ENCODE measurements at regions not wholly inside any gene's neighbourhood (a gene's known extent, or its start where the extent isn't known, plus 50 kb on each side); places are given as distances from the start of the nearest gene placed in this dataset.

DNA sequence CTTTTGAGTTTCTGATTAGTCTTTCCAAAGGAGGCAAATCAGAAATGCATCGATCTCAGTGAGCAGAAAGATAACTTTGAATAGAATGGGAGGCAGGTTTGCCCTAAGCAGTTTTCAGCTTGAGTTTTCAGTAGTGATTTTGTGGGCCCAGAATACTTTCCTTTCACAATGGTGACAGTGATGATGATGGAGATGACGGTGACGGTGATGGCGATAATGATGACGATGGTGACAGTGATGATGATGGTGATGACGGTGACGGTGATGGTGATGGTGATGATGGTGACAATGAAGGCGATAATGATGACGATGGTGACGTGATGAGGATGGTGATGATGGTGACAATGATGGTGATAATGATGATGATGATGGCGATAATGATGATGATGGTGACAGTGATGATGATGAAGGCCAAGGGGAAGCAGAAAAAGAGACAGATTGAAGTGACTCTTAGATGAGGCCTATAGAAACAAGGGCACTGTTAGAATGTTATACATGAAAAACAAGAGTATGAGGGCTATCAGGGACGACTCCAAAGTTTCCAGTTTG is 153.4 kb upstream of the B3GAT1 start:
- no peak for TF ChIP-seq SP1 (IDR thresholded peaks at IDR 0.05; ENCODE audit: low read depth)
- no peak for TF ChIP-seq POLR2A (IDR thresholded peaks at IDR 0.05; ENCODE audit: borderline replicate concordance, extremely low read depth, insufficient read depth, insufficient read length)
- no peak for TF ChIP-seq EZH2 (IDR thresholded peaks at IDR 0.05)
- TF ChIP-seq, protein P1, sequence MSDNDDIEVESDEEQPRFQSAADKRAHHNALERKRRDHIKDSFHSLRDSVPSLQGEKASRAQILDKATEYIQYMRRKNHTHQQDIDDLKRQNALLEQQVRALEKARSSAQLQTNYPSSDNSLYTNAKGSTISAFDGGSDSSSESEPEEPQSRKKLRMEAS (IDR thresholded peaks at IDR 0.05), result no peak
- TF ChIP-seq, protein P2, sequence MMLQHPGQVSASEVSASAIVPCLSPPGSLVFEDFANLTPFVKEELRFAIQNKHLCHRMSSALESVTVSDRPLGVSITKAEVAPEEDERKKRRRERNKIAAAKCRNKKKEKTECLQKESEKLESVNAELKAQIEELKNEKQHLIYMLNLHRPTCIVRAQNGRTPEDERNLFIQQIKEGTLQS (IDR thresholded peaks at IDR 0.05), result no peak
- TF ChIP-seq, protein P3, sequence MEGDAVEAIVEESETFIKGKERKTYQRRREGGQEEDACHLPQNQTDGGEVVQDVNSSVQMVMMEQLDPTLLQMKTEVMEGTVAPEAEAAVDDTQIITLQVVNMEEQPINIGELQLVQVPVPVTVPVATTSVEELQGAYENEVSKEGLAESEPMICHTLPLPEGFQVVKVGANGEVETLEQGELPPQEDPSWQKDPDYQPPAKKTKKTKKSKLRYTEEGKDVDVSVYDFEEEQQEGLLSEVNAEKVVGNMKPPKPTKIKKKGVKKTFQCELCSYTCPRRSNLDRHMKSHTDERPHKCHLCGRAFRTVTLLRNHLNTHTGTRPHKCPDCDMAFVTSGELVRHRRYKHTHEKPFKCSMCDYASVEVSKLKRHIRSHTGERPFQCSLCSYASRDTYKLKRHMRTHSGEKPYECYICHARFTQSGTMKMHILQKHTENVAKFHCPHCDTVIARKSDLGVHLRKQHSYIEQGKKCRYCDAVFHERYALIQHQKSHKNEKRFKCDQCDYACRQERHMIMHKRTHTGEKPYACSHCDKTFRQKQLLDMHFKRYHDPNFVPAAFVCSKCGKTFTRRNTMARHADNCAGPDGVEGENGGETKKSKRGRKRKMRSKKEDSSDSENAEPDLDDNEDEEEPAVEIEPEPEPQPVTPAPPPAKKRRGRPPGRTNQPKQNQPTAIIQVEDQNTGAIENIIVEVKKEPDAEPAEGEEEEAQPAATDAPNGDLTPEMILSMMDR (IDR thresholded peaks at IDR 0.05 in 2 of 3, conservative IDR thresholded peaks at IDR 0.05 in 1 of 3; ENCODE audit: borderline replicate concordance in 1 of 3, insufficient read depth in 1 of 3, low read depth in 2 of 3, low read length in 2 of 3), result no peak
- no peak for TF ChIP-seq RAD21 (IDR thresholded peaks at IDR 0.05; ENCODE audit: low read depth)
- TF ChIP-seq, protein P4, sequence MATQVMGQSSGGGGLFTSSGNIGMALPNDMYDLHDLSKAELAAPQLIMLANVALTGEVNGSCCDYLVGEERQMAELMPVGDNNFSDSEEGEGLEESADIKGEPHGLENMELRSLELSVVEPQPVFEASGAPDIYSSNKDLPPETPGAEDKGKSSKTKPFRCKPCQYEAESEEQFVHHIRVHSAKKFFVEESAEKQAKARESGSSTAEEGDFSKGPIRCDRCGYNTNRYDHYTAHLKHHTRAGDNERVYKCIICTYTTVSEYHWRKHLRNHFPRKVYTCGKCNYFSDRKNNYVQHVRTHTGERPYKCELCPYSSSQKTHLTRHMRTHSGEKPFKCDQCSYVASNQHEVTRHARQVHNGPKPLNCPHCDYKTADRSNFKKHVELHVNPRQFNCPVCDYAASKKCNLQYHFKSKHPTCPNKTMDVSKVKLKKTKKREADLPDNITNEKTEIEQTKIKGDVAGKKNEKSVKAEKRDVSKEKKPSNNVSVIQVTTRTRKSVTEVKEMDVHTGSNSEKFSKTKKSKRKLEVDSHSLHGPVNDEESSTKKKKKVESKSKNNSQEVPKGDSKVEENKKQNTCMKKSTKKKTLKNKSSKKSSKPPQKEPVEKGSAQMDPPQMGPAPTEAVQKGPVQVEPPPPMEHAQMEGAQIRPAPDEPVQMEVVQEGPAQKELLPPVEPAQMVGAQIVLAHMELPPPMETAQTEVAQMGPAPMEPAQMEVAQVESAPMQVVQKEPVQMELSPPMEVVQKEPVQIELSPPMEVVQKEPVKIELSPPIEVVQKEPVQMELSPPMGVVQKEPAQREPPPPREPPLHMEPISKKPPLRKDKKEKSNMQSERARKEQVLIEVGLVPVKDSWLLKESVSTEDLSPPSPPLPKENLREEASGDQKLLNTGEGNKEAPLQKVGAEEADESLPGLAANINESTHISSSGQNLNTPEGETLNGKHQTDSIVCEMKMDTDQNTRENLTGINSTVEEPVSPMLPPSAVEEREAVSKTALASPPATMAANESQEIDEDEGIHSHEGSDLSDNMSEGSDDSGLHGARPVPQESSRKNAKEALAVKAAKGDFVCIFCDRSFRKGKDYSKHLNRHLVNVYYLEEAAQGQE (IDR thresholded peaks at IDR 0.05; ENCODE audit: low read depth), result no peak
- TF ChIP-seq, protein P5, sequence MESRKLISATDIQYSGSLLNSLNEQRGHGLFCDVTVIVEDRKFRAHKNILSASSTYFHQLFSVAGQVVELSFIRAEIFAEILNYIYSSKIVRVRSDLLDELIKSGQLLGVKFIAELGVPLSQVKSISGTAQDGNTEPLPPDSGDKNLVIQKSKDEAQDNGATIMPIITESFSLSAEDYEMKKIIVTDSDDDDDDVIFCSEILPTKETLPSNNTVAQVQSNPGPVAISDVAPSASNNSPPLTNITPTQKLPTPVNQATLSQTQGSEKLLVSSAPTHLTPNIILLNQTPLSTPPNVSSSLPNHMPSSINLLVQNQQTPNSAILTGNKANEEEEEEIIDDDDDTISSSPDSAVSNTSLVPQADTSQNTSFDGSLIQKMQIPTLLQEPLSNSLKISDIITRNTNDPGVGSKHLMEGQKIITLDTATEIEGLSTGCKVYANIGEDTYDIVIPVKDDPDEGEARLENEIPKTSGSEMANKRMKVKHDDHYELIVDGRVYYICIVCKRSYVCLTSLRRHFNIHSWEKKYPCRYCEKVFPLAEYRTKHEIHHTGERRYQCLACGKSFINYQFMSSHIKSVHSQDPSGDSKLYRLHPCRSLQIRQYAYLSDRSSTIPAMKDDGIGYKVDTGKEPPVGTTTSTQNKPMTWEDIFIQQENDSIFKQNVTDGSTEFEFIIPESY (IDR thresholded peaks at IDR 0.05; ENCODE audit: extremely low read depth, insufficient replicate concordance, low read length), result no peak
- TF ChIP-seq POLR2AphosphoS5 (IDR thresholded peaks at IDR 0.05; ENCODE audit: low read depth, low read length), result no peak
- TF ChIP-seq CEBPB (IDR thresholded peaks at IDR 0.05; ENCODE audit: low read depth), result no peak
- TF ChIP-seq TCF7L2 (IDR thresholded peaks at IDR 0.05; ENCODE audit: borderline replicate concordance, extremely low read depth, insufficient read depth, insufficient read length), result no peak

Data from HCT116 (cell line).